HFFc6 (cell line): ENCODE measurements at regions not wholly inside any gene's neighbourhood (a gene's known extent, or its start where the extent isn't known, plus 50 kb on each side); places are given as distances from the start of the nearest gene placed in this dataset.
"Not testable (repeated sequence)": the region's sequence is repeated elsewhere in the genome, so short reads cannot be mapped to it uniquely, and the experiment has no call there.

Source experiments
- DNase-seq: peaks from one replicate; pipeline ENCODE4 v3.0.0-alpha.2; 2018
- H3K27ac Mint-ChIP-seq: 2 replicates; pipeline ENCODE4 v1.8.0; 2020; ENCODE audit warnings: mild to moderate bottlenecking, mixed read lengths
- H3K27me3 Mint-ChIP-seq: 2 replicates; pipeline ENCODE4 v1.8.0; 2021; ENCODE audit warnings: mild to moderate bottlenecking, moderate library complexity, mixed read lengths; ENCODE audit not compliant: insufficient read depth
- H3K36me3 Mint-ChIP-seq: 2 replicates; pipeline ENCODE4 v1.8.0; 2021; ENCODE audit warnings: low read depth, mixed read lengths
- H3K4me1 Mint-ChIP-seq: 2 replicates; pipeline ENCODE4 v1.8.0; 2020; ENCODE audit warnings: low read depth, mixed read lengths
- H3K4me3 Mint-ChIP-seq: 2 replicates; pipeline ENCODE4 v1.8.0; 2020; ENCODE audit warnings: mild to moderate bottlenecking, moderate library complexity, mixed read lengths
- H3K9me3 Mint-ChIP-seq: 2 replicates; pipeline ENCODE4 v1.8.0; 2020; ENCODE audit warnings: mild to moderate bottlenecking, mixed read lengths
- TF ChIP-seq, protein P1 (sequence below): fragments of 200-600 bp; sonication (generic); IDR thresholded peaks from 2 replicates; pipeline ENCODE4 v1.5.0; 2021; ENCODE audit warnings: antibody characterized with exemption, mild to moderate bottlenecking

- TF ChIP-seq, protein P1, sequence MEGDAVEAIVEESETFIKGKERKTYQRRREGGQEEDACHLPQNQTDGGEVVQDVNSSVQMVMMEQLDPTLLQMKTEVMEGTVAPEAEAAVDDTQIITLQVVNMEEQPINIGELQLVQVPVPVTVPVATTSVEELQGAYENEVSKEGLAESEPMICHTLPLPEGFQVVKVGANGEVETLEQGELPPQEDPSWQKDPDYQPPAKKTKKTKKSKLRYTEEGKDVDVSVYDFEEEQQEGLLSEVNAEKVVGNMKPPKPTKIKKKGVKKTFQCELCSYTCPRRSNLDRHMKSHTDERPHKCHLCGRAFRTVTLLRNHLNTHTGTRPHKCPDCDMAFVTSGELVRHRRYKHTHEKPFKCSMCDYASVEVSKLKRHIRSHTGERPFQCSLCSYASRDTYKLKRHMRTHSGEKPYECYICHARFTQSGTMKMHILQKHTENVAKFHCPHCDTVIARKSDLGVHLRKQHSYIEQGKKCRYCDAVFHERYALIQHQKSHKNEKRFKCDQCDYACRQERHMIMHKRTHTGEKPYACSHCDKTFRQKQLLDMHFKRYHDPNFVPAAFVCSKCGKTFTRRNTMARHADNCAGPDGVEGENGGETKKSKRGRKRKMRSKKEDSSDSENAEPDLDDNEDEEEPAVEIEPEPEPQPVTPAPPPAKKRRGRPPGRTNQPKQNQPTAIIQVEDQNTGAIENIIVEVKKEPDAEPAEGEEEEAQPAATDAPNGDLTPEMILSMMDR, result no peak
- no peak overlapping the region for H3K27ac Mint-ChIP-seq
- no peak overlapping the region for H3K4me3 Mint-ChIP-seq
- H3K36me3 Mint-ChIP-seq, result no peaks in the 10 kb centered on the region
- DNase-seq, result peak; percentile 32
- peaks cover 11% of the 10 kb centered on the region for H3K4me1 Mint-ChIP-seq
- no peaks in the 10 kb centered on the region for H3K9me3 Mint-ChIP-seq
- no peaks in the 10 kb centered on the region for H3K27me3 Mint-ChIP-seq
Measured at GRCh38 chr1:198416296-198416695, 124.2 kb downstream of the ATP6V1G3 start.

GRCh38 chr1:198411240-198411639 is 129.2 kb downstream of the ATP6V1G3 start:
- Mint-ChIP-seq H3K9me3 (no peaks in the 10 kb centered on the region), H3K27ac (no peak overlapping the region)

DNA sequence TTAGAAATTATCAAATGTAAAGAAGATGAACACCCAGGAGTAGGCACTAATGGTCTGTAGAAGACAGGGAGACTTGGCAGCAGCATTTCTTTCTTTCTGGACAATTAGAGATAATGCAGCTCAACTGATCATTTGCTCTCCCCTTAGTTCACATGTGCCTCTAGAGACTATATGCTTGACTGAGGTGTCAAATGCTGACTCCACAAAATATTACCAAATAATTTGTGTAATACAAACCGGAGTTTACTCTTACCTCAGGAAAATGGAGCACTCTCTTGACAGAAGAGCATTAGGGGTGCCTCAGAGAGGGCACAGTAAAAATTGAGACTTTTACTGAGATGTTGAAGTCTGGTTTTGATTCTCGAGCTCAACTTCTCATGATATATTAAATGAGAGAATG is 131.8 kb downstream of the ATP6V1G3 start:
- H3K4me3 Mint-ChIP-seq, result no peak overlapping the region
- H3K4me1 Mint-ChIP-seq, result no peaks in the 10 kb centered on the region
- no peaks in the 10 kb centered on the region for H3K27me3 Mint-ChIP-seq
- H3K9me3 Mint-ChIP-seq, result peaks cover 9% of the 10 kb centered on the region; the same call in 1 of the 2 replicates
- no peak overlapping the region for H3K27ac Mint-ChIP-seq
- no peak for DNase-seq
- peaks cover 5% of the 10 kb centered on the region for H3K36me3 Mint-ChIP-seq
- TF ChIP-seq, protein P1, result no peak

More at GRCh38 chr1:198411240-198411639, 129.2 kb downstream of the ATP6V1G3 start:
- H3K27me3 Mint-ChIP-seq, result no peaks in the 10 kb centered on the region
- DNase-seq, result no peak
- H3K4me3 Mint-ChIP-seq, result no peak overlapping the region
- H3K36me3 Mint-ChIP-seq, result no peaks in the 10 kb centered on the region
- TF ChIP-seq, protein P1, result no peak
- H3K4me1 Mint-ChIP-seq, result no peaks in the 10 kb centered on the region; the same call in 1 of the 2 replicates

- H3K4me3 Mint-ChIP-seq, H3K9me3 Mint-ChIP-seq, H3K27ac Mint-ChIP-seq, DNase-seq, H3K27me3 Mint-ChIP-seq, H3K36me3 Mint-ChIP-seq, H3K4me1 Mint-ChIP-seq: not testable (repeated sequence)
Measured at GRCh38 chr1:198404632-198405031, 135.8 kb downstream of the ATP6V1G3 start.

- no peak overlapping the region for H3K4me3 Mint-ChIP-seq
- TF ChIP-seq, protein P1, result no peak
- no peak for DNase-seq
- peaks cover 4% of the 10 kb centered on the region for H3K36me3 Mint-ChIP-seq
- H3K4me1 Mint-ChIP-seq, result peaks cover 12% of the 10 kb centered on the region; the same call in 1 of the 2 replicates
- peaks cover 9% of the 10 kb centered on the region; the same call in 1 of the 2 replicates for H3K9me3 Mint-ChIP-seq
- no peak overlapping the region for H3K27ac Mint-ChIP-seq
- H3K27me3 Mint-ChIP-seq, result no peaks in the 10 kb centered on the region; the same call in 1 of the 2 replicates
Measured at GRCh38 chr1:198400063-198400462, 140.4 kb downstream of the ATP6V1G3 start.

GRCh38 chr1:198399452-198399851 is 141.0 kb downstream of the ATP6V1G3 start:
- TF ChIP-seq, protein P1, result no peak
- Mint-ChIP-seq H3K4me3 (no peak overlapping the region), H3K27ac (no peak overlapping the region), H3K27me3 (no peaks in the 10 kb centered on the region; the same call in 1 of the 2 replicates), H3K4me1 (peaks cover 12% of the 10 kb centered on the region; the same call in 1 of the 2 replicates), H3K9me3 (peaks cover 5% of the 10 kb centered on the region; the same call in 1 of the 2 replicates), H3K36me3 (no peaks in the 10 kb centered on the region)
- DNase-seq, result no peak
